ENCODE measurements at regions not wholly inside any gene's neighbourhood (a gene's known extent, or its start where the extent isn't known, plus 50 kb on each side); places are given as distances from the start of the nearest gene placed in this dataset.

DNA sequence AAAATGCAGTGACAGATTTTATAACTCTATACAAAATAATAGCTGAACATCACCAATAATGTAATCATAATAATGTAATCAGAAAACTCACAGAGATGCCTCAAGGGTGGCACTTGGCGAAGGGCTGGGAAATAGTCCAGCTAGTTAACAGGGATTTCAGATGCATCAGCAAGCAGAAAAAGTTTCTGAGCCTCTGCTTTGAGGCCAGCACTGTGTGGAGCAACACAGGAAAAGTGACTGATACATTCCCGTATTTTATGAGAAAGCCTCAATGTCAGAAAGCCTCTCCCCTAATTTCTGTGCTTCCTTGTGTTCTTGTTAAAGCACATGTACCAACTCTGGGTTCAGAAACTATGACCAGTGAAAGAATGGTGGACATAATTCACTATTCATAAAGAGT is 304.8 kb downstream of the VPS13C start:
- ChIA-PET CTCF (no interaction called here), POLR2A (no interaction called here)
- no peak overlapping the region for H3K4me3 Mint-ChIP-seq
- no peaks in the 10 kb centered on the region for H3K4me1 Mint-ChIP-seq
- peaks cover 11% of the 10 kb centered on the region for H3K27me3 Mint-ChIP-seq
- no peak for DNase-seq
- no peaks in the 10 kb centered on the region for H3K36me3 Mint-ChIP-seq (ENCODE audit: low read depth)
- H3K27ac Mint-ChIP-seq: no peak overlapping the region
- H3K9me3 Mint-ChIP-seq: no peaks in the 10 kb centered on the region

DNA sequence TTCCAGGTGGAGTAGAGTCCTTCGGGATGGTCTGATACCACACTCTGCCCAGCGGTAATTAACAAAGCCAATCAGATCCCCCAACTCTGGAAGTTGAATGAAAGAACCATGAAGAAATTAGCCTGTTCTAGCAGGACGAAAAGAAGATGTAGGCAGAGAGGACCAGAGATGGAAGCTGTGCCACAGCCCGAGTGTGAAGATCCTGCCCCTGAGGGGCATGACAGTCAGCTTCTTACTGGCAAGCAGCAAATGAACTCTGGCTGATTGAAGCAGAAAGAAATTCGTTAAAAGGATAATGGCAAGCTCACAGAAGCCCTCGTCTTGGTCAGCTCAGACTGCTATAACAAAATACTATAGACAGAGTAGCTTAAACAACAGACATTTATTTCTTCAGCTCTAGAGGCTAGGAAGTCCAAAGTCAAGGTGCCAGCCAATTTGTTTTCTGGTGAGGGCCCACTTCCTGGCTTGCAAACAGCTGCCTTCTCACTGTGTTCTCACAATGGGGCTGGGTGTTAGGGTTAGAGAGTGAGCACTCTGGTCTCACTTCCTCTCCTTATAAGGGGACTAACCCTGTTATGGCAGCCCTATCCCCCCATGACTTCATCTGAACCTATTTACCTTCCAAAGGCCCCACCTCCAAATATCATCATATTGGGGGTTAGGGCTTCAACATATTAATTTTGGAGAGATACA is 307.1 kb downstream of the VPS13C start:
- Mint-ChIP-seq H3K36me3 (ENCODE audit: low read depth) (no peaks in the 10 kb centered on the region), H3K27ac (no peak overlapping the region), H3K4me3 (no peak overlapping the region), H3K9me3 (no peaks in the 10 kb centered on the region), H3K4me1 (no peaks in the 10 kb centered on the region), H3K27me3 (peaks cover 11% of the 10 kb centered on the region)
- ChIA-PET POLR2A (no interaction called here), CTCF (no interaction called here)
- DNase-seq: no peak

GRCh38 chr15:61752001-61752400 is 308.2 kb downstream of the VPS13C start:
- CTCF ChIA-PET: no interaction called here

GRCh38 chr15:61750271-61751084 is 309.8 kb downstream of the VPS13C start:
- H3K36me3 Mint-ChIP-seq (ENCODE audit: low read depth): no peaks in the 10 kb centered on the region
- no peak overlapping the region for H3K4me3 Mint-ChIP-seq
- ChIA-PET POLR2A (no interaction called here), CTCF (no interaction called here)
- H3K9me3 Mint-ChIP-seq: no peaks in the 10 kb centered on the region
- no peaks in the 10 kb centered on the region for H3K4me1 Mint-ChIP-seq
- DNase-seq: no peak
- peaks cover 3% of the 10 kb centered on the region for H3K27me3 Mint-ChIP-seq
- no peak overlapping the region for H3K27ac Mint-ChIP-seq

More at GRCh38 chr15:61752001-61752400, 308.2 kb downstream of the VPS13C start:
- no peak overlapping the region for H3K4me3 Mint-ChIP-seq
- no peaks in the 10 kb centered on the region for H3K36me3 Mint-ChIP-seq (ENCODE audit: low read depth)
- no peak overlapping the region for H3K27ac Mint-ChIP-seq
- no peak for DNase-seq
- H3K27me3 Mint-ChIP-seq: peaks cover 11% of the 10 kb centered on the region
- POLR2A ChIA-PET: no interaction called here
- no peaks in the 10 kb centered on the region for H3K4me1 Mint-ChIP-seq
- no peaks in the 10 kb centered on the region for H3K9me3 Mint-ChIP-seq

DNA sequence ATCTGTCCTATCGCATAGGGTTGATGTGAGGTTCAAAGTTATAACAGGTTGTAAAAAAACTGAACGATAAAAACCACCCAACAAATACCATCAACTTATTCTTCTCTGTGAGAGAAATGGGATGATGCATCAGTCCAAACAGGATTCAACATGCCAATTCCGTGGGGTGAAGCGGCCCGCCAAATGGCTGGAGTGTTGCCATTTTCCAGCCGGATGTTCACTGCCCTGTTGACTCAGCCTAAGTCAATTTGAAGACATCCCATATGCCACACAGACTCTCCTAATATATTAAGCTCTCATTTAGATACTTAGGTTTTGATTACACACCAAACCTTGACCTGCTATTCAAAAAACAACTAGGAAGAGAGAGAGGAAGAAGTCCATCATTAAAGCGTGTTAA is 311.1 kb downstream of the VPS13C start:
- POLR2A ChIA-PET: no interaction called here
- Mint-ChIP-seq H3K27ac (no peak overlapping the region), H3K9me3 (no peaks in the 10 kb centered on the region), H3K4me1 (no peaks in the 10 kb centered on the region), H3K4me3 (no peak overlapping the region), H3K36me3 (ENCODE audit: low read depth) (no peaks in the 10 kb centered on the region), H3K27me3 (peaks cover 4% of the 10 kb centered on the region)
- no peak for DNase-seq
- CTCF ChIA-PET: no interaction called here

DNA sequence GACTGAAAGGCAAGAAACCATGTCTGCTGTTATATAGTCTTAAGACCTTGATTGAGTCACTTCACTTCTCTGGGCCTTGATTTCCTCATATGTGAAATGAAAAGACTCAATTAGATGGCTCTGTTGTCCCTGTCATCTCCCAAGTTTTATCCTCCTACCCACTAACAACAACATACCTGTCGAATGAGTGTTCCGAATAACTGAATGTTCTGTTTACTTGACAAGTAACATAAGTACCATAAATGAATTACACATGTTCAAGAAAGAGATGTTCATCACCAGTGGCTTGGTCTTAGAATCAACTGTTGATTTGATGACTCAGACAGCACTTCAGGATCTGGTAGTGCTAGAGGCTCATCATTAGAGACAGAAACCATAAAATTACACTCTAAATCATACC is 311.7 kb downstream of the VPS13C start:
- DNase-seq: no peak
- ChIA-PET POLR2A (no interaction called here), CTCF (no interaction called here)
- Mint-ChIP-seq H3K4me1 (no peaks in the 10 kb centered on the region), H3K27ac (no peak overlapping the region), H3K9me3 (no peaks in the 10 kb centered on the region), H3K4me3 (no peak overlapping the region), H3K27me3 (peaks cover 3% of the 10 kb centered on the region), H3K36me3 (ENCODE audit: low read depth) (no peaks in the 10 kb centered on the region)

- CTCF ChIA-PET: no interaction called here
- H3K36me3 Mint-ChIP-seq (ENCODE audit: low read depth): no peaks in the 10 kb centered on the region
- H3K27me3 Mint-ChIP-seq: peaks cover 3% of the 10 kb centered on the region
- no peak overlapping the region for H3K4me3 Mint-ChIP-seq
- H3K4me1 Mint-ChIP-seq: no peaks in the 10 kb centered on the region
- POLR2A ChIA-PET: no interaction called here
- no peak overlapping the region for H3K27ac Mint-ChIP-seq
- no peak for DNase-seq
- H3K9me3 Mint-ChIP-seq: no peaks in the 10 kb centered on the region
Measured at GRCh38 chr15:61746589-61746988, 313.7 kb downstream of the VPS13C start.

GRCh38 chr15:61743345-61743909 is 316.8 kb downstream of the VPS13C start:
- POLR2A ChIA-PET: no interaction called here
- DNase-seq: no peak
- H3K36me3 Mint-ChIP-seq (ENCODE audit: low read depth): no peaks in the 10 kb centered on the region
- H3K9me3 Mint-ChIP-seq: no peaks in the 10 kb centered on the region
- no peaks in the 10 kb centered on the region for H3K4me1 Mint-ChIP-seq
- H3K27ac Mint-ChIP-seq: no peak overlapping the region
- H3K4me3 Mint-ChIP-seq: no peak overlapping the region
- peaks cover 3% of the 10 kb centered on the region for H3K27me3 Mint-ChIP-seq
- CTCF ChIA-PET: no interaction called here

- no peak for DNase-seq
- ChIA-PET CTCF (no interaction called here), POLR2A (no interaction called here)
- Mint-ChIP-seq H3K4me3 (no peak overlapping the region), H3K36me3 (ENCODE audit: low read depth) (no peaks in the 10 kb centered on the region), H3K27me3 (peaks cover 3% of the 10 kb centered on the region), H3K9me3 (no peaks in the 10 kb centered on the region), H3K27ac (no peak overlapping the region), H3K4me1 (no peaks in the 10 kb centered on the region)
Measured at GRCh38 chr15:61742591-61742990, 317.7 kb downstream of the VPS13C start.

DNA sequence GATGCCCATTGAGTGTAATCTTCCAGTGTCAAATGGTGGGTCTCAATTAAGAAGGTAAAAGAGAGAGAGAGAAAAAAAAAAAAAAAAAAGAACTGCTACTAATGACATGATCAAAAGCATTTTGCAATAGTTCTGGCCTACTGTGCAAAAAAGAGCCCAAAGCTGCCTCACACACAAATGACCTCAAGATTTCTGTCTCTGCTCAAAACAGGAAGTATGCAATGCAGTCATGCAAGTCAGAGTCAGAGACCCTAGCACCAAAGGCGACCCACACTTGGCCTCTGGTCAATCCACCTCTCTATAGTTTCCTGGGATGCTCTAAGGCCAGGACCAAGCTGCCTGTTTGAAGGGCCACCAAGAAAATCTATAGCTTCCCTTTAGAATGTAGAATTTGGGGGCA is 323.5 kb downstream of the VPS13C start:
- ChIA-PET CTCF (interaction anchor here (0.6 kb wide), 1 partner anchor 240 kb away, joined by 4 read pairs; no protein-coding TSS in a partner anchor), POLR2A (no interaction called here)
- Mint-ChIP-seq H3K27ac (no peak overlapping the region), H3K9me3 (no peaks in the 10 kb centered on the region), H3K4me3 (no peak overlapping the region), H3K4me1 (no peaks in the 10 kb centered on the region), H3K27me3 (peaks cover 1% of the 10 kb centered on the region), H3K36me3 (ENCODE audit: low read depth) (no peaks in the 10 kb centered on the region)
- DNase-seq: no peak

DNA sequence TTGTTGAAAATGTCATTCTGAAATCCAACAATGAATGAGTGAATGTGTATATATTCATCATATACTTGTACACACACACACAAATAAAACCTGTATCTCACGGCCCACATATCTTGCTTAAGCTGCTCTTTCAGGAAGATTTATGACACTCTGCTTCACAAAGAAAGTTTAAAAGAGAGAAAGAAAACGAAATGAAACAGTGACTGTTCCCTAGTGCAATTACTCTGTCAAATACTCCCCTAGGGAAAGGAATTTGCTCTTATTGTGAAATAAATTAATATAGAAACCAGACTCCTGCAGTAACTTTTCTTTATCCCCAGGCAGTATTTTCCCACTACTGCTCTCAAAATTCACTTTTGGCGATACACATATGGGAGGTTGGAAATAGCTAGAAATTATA is 329.1 kb downstream of the VPS13C start:
- Mint-ChIP-seq H3K9me3 (no peaks in the 10 kb centered on the region), H3K4me3 (no peak overlapping the region), H3K27me3 (peaks cover 10% of the 10 kb centered on the region), H3K4me1 (no peaks in the 10 kb centered on the region), H3K36me3 (ENCODE audit: low read depth) (no peaks in the 10 kb centered on the region), H3K27ac (no peak overlapping the region)
- ChIA-PET CTCF (no interaction called here), POLR2A (no interaction called here)
- no peak for DNase-seq

- no peak for DNase-seq
- Mint-ChIP-seq H3K4me3 (no peak overlapping the region), H3K9me3 (no peaks in the 10 kb centered on the region), H3K27ac (no peak overlapping the region), H3K4me1 (no peaks in the 10 kb centered on the region), H3K27me3 (peaks cover 12% of the 10 kb centered on the region), H3K36me3 (ENCODE audit: low read depth) (no peaks in the 10 kb centered on the region)
- POLR2A ChIA-PET: no interaction called here
- CTCF ChIA-PET: no interaction called here
Measured at GRCh38 chr15:61729646-61730045, 330.6 kb downstream of the VPS13C start.

GRCh38 chr15:61726166-61726565 is 334.1 kb downstream of the VPS13C start:
- POLR2A ChIA-PET: no interaction called here
- Mint-ChIP-seq H3K27ac (no peak overlapping the region), H3K9me3 (no peaks in the 10 kb centered on the region), H3K4me3 (no peak overlapping the region), H3K36me3 (ENCODE audit: low read depth) (no peaks in the 10 kb centered on the region), H3K27me3 (peaks cover 20% of the 10 kb centered on the region), H3K4me1 (no peaks in the 10 kb centered on the region)
- no peak for DNase-seq
- CTCF ChIA-PET: interaction anchor here (0.5 to 0.9 kb wide), 3 partner anchors 11 to 548 kb away, joined by 3 to 4 read pairs (median 3); no protein-coding TSS in a partner anchor
